Suprapubic skin (tissue), 4 donors: ENCODE measurements at regions not wholly inside any gene's neighbourhood (a gene's known extent, or its start where the extent isn't known, plus 50 kb on each side); places are given as distances from the start of the nearest gene placed in this dataset.

Experiments used
- DNase-seq, 2 donors: peaks; one replicate each; pipeline ENCODE4 v3.0.0-alpha.2; 2019; ENCODE audit warnings: low spot score in 2 of 2
- H3K27ac ChIP-seq: fragments of 200-600 bp; sonication (generic); one replicate; pipeline ENCODE4 v1.5.1; 2019
- H3K27me3 ChIP-seq: fragments of 200-600 bp; sonication (generic); one replicate; pipeline ENCODE4 v1.5.1; 2019
- H3K36me3 ChIP-seq: fragments of 200-600 bp; sonication (generic); one replicate; pipeline ENCODE4 v1.5.1; 2019
- H3K4me1 ChIP-seq: fragments of 200-600 bp; sonication (generic); one replicate; pipeline ENCODE4 v1.5.1; 2019
- H3K4me3 ChIP-seq: fragments of 200-600 bp; sonication (generic); one replicate; pipeline ENCODE4 v1.5.1; 2019; ENCODE audit warnings: mild to moderate bottlenecking
- H3K9me3 ChIP-seq: fragments of 200-600 bp; sonication (generic); one replicate; pipeline ENCODE4 v1.5.1; 2019
- EP300 ChIP-seq: sonication (generic); formaldehyde crosslinking; IDR thresholded peaks from one replicate; pipeline ENCODE4 v1.6.1; 2017; ENCODE audit warnings: antibody characterized with exemption
- POLR2A ChIP-seq, 2 donors: fragments of 450-650 bp; IDR thresholded peaks; one replicate each; pipeline ENCODE4 v1.6.1; 2017; ENCODE audit warnings: antibody characterized with exemption in 2 of 2, mild to moderate bottlenecking in 2 of 2, moderate library complexity in 2 of 2
- POLR2AphosphoS5 ChIP-seq, 3 donors: sonication (generic); formaldehyde crosslinking; IDR thresholded peaks; one replicate each; pipeline ENCODE4 v1.6.1; 2017; ENCODE audit warnings: antibody characterized with exemption in 3 of 3
- WGBS: methylation state at CpG from one replicate; pipeline ENCODE4 v1.1.5; 2018; 5-methylcytosine and 5-hydroxymethylcytosine counted together
- TF ChIP-seq, protein P1 (sequence below), 2 donors: fragments of 200-600 bp in 1 of 2; fragments of 450-650 bp in 1 of 2; sonication (generic) in 1 of 2; IDR thresholded peaks; one replicate each; pipeline ENCODE4 v1.5.1; 2016 to 2019; ENCODE audit warnings: antibody characterized with exemption in 2 of 2, mild to moderate bottlenecking in 1 of 2, moderate library complexity in 1 of 2

GRCh38 chr5:87954121-87954520 lies 314.5 kb downstream of the TMEM161B start:
- H3K4me1 ChIP-seq = no peaks in the 10 kb centered on the region
- no peak for TF ChIP-seq POLR2A (IDR thresholded peaks at IDR 0.05)
- TF ChIP-seq EP300 = no peak
- TF ChIP-seq, protein P1, sequence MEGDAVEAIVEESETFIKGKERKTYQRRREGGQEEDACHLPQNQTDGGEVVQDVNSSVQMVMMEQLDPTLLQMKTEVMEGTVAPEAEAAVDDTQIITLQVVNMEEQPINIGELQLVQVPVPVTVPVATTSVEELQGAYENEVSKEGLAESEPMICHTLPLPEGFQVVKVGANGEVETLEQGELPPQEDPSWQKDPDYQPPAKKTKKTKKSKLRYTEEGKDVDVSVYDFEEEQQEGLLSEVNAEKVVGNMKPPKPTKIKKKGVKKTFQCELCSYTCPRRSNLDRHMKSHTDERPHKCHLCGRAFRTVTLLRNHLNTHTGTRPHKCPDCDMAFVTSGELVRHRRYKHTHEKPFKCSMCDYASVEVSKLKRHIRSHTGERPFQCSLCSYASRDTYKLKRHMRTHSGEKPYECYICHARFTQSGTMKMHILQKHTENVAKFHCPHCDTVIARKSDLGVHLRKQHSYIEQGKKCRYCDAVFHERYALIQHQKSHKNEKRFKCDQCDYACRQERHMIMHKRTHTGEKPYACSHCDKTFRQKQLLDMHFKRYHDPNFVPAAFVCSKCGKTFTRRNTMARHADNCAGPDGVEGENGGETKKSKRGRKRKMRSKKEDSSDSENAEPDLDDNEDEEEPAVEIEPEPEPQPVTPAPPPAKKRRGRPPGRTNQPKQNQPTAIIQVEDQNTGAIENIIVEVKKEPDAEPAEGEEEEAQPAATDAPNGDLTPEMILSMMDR (IDR thresholded peaks at IDR 0.05) = no peak
- TF ChIP-seq POLR2AphosphoS5 (IDR thresholded peaks at IDR 0.05) = no peak
- peaks cover 5% of the 10 kb centered on the region for H3K9me3 ChIP-seq
- H3K36me3 ChIP-seq = no peaks in the 10 kb centered on the region
- DNase-seq = no peak
- no peaks in the 10 kb centered on the region for H3K27me3 ChIP-seq
- no peak overlapping the region for H3K27ac ChIP-seq
- no peak overlapping the region for H3K4me3 ChIP-seq

DNA sequence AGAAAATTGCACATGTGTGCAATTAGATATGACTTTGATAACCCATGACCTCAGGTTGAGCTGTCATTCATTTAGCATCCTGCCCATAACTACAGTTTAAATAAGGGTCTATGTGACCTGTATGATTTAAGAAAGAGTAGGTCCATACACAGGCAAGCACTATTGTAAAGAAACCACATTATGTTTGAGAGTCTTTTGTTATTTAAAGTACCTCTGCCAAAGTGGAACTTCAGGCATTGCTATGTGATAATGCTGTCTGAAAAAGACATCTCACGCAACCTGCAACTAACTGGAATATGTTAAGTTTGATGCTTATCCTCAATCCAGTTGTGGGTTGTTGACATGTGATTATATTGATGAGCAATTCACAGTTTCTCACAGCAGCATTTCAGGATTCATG lies 317.0 kb downstream of the TMEM161B start:
- no peak for DNase-seq
- H3K36me3 ChIP-seq = no peaks in the 10 kb centered on the region
- H3K4me1 ChIP-seq = no peaks in the 10 kb centered on the region
- TF ChIP-seq POLR2AphosphoS5 (IDR thresholded peaks at IDR 0.05) (no peak), POLR2A (IDR thresholded peaks at IDR 0.05) (no peak), EP300 (no peak)
- TF ChIP-seq, protein P1 (IDR thresholded peaks at IDR 0.05) = no peak
- no peaks in the 10 kb centered on the region for H3K9me3 ChIP-seq
- H3K4me3 ChIP-seq = no peak overlapping the region
- WGBS = 84% methylated on average over 1 of the region's 1 CpG
- H3K27me3 ChIP-seq = no peaks in the 10 kb centered on the region
- no peak overlapping the region for H3K27ac ChIP-seq

DNA sequence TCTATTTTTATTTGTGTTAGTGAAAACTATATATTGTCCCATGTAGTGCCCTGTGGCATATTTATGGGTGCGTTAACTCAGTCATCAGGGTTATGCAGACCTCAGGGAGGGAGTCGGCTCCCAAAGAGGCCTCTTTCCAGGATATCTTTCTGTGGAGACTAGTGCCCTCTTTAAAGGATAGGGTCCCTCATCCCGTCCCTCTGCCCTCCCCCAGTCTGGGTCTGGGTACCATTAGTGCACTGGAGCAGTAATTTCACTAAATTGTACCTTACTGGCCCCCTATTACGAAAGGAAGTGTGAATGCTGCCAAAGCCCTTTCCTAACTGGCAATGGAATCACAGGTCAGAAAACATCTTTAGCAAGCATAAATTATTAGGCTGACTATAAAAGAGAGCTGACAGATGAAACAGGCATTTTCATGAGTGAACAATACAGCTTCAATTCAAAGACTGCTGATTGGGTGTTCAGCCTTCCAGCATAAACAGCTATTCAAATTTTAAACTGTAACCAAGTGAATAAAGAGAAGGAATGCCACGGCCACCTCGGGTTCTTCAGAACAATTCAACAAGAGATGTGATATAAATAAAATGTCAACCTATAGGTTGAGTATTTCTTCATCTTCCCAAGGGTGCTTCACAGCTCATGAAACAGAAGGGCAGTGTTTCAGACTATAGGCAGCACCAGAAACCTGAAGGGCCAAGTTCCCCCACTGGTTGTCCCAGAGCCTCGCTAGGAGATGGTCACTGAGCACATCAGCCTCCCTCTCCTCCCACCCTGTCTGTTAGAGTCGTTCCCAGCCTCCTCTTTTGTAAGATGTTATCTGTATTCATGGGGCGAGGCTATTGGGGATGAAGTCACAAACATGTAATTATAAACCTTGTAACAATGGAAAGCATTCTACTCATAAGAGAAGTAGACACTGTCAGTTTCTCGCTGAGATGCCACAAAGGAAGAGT lies 318.7 kb downstream of the TMEM161B start:
- no peaks in the 10 kb centered on the region for H3K4me1 ChIP-seq
- 61% methylated on average over 10 of the region's 10 CpGs for WGBS
- DNase-seq = no peak
- no peaks in the 10 kb centered on the region for H3K9me3 ChIP-seq
- TF ChIP-seq POLR2AphosphoS5 (IDR thresholded peaks at IDR 0.05) (no peak), POLR2A (IDR thresholded peaks at IDR 0.05) (no peak), EP300 (no peak)
- TF ChIP-seq, protein P1 (IDR thresholded peaks at IDR 0.05) = no peak
- no peak overlapping the region for H3K4me3 ChIP-seq
- H3K27ac ChIP-seq = no peak overlapping the region
- no peaks in the 10 kb centered on the region for H3K27me3 ChIP-seq
- H3K36me3 ChIP-seq = no peaks in the 10 kb centered on the region

DNA sequence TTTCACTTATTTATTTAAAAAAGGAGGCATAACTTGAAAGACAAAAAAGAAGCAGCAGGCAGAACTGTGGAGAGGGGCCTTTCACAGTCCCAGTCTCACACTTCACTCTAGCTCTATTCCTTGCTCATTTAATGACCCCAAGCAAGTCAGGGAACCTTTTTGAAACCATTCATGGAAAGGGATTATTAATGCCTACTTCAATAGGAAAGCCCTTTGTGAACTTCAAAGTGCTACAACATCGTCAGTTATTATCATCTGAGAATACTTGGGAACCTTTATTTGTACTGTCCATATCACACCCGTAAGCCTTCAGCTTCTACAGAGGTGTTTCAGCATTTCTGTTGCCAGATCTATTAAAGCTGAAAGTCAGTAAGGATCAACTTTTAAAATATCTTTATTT lies 320.2 kb downstream of the TMEM161B start:
- H3K27ac ChIP-seq = no peak overlapping the region
- H3K4me3 ChIP-seq = no peak overlapping the region
- WGBS = 83% methylated on average over 2 of the region's 2 CpGs
- H3K27me3 ChIP-seq = no peaks in the 10 kb centered on the region
- DNase-seq = no peak
- no peaks in the 10 kb centered on the region for H3K4me1 ChIP-seq
- TF ChIP-seq, protein P1 (IDR thresholded peaks at IDR 0.05) = no peak
- no peak for TF ChIP-seq POLR2AphosphoS5 (IDR thresholded peaks at IDR 0.05)
- no peak for TF ChIP-seq EP300
- no peak for TF ChIP-seq POLR2A (IDR thresholded peaks at IDR 0.05)
- no peaks in the 10 kb centered on the region for H3K36me3 ChIP-seq
- no peaks in the 10 kb centered on the region for H3K9me3 ChIP-seq

DNA sequence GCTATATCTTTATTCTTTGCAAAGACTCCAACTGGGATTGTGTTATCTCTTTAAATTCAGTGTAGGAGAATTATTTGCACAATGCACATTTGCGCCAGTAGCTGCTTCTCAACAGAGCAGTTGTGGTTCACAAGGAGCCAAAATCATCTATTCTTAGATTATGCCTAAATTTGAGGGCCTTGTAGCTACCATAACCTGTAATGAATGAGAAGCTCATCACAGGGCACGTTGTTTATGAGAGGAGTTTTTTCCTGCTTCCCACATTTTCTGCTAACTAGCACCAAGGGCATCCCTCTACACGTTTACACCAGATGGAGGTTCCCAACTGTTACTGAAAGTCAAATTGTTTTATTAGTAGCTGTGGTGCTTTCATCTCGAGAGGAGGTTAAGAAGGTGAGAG lies 322.4 kb downstream of the TMEM161B start:
- TF ChIP-seq POLR2A (IDR thresholded peaks at IDR 0.05) = no peak
- TF ChIP-seq, protein P1 (IDR thresholded peaks at IDR 0.05) = no peak
- no peaks in the 10 kb centered on the region for H3K9me3 ChIP-seq
- DNase-seq = no peak
- WGBS = 54% methylated on average over 4 of the region's 4 CpGs
- H3K36me3 ChIP-seq = no peaks in the 10 kb centered on the region
- H3K4me3 ChIP-seq = no peak overlapping the region
- no peaks in the 10 kb centered on the region for H3K4me1 ChIP-seq
- H3K27me3 ChIP-seq = no peaks in the 10 kb centered on the region
- H3K27ac ChIP-seq = no peak overlapping the region
